ENCODE measurements at regions not wholly inside any gene's neighbourhood (a gene's known extent, or its start where the extent isn't known, plus 50 kb on each side); places are given as distances from the start of the nearest gene placed in this dataset.

DNA sequence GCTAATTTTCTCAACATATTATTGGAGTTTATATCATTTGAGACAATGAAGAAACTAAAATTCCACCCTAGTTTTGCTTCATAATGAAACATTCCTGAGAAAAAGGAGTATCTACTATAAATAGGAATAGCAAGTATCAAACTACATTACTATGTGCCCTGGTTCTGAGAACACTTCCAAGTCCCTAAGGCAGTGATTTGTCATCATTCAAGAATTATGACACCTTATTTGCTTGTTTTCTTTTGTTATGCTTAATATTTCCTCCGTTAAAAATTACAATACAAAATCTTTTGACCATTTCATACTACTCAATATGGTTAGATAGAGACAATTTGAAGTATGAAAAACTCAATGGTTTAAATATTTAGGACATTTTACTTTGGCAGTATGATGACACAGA, 707.8 kb upstream of the GOLIM4 start:
- no peak overlapping the region for H3K4me2 ChIP-seq
- H3K27ac ChIP-seq = no peak overlapping the region
- H3K9me2 ChIP-seq (replicated peaks; ENCODE audit: insufficient read depth) = no peaks in the 10 kb centered on the region
- no peak overlapping the region for H3K4me3 ChIP-seq
- TF ChIP-seq, protein P1, sequence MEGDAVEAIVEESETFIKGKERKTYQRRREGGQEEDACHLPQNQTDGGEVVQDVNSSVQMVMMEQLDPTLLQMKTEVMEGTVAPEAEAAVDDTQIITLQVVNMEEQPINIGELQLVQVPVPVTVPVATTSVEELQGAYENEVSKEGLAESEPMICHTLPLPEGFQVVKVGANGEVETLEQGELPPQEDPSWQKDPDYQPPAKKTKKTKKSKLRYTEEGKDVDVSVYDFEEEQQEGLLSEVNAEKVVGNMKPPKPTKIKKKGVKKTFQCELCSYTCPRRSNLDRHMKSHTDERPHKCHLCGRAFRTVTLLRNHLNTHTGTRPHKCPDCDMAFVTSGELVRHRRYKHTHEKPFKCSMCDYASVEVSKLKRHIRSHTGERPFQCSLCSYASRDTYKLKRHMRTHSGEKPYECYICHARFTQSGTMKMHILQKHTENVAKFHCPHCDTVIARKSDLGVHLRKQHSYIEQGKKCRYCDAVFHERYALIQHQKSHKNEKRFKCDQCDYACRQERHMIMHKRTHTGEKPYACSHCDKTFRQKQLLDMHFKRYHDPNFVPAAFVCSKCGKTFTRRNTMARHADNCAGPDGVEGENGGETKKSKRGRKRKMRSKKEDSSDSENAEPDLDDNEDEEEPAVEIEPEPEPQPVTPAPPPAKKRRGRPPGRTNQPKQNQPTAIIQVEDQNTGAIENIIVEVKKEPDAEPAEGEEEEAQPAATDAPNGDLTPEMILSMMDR (IDR thresholded peaks at IDR 0.05; ENCODE audit: poor library complexity) = no peak
- no peak for TF ChIP-seq EZH2 (IDR thresholded peaks at IDR 0.05; ENCODE audit: borderline replicate concordance)
- no peak for TF ChIP-seq EZH2phosphoT487 (IDR thresholded peaks at IDR 0.05; ENCODE audit: low read depth, severe bottlenecking, unreplicated experiment)
- no peaks in the 10 kb centered on the region for H3K27me3 ChIP-seq
- no peaks in the 10 kb centered on the region for H3K36me3 ChIP-seq (replicated peaks; ENCODE audit: insufficient read depth, low read depth)
- no peak for DNase-seq (ENCODE audit: low spot score)
- peaks cover 7% of the 10 kb centered on the region for H3K4me1 ChIP-seq (ENCODE audit: insufficient read depth)
- H4K20me1 ChIP-seq (ENCODE audit: insufficient read depth, poor library complexity, severe bottlenecking) = no peaks in the 10 kb centered on the region
- no peak overlapping the region for H2AFZ ChIP-seq
- H3K9me3 ChIP-seq (ENCODE audit: low read depth) = no peaks in the 10 kb centered on the region
- 87% methylated on average over 1 of the region's 1 CpG for WGBS (ENCODE audit: low lambda C conversion rate, missing lambda C conversion rate)
- no peaks in the 10 kb centered on the region for H3K79me2 ChIP-seq

DNA sequence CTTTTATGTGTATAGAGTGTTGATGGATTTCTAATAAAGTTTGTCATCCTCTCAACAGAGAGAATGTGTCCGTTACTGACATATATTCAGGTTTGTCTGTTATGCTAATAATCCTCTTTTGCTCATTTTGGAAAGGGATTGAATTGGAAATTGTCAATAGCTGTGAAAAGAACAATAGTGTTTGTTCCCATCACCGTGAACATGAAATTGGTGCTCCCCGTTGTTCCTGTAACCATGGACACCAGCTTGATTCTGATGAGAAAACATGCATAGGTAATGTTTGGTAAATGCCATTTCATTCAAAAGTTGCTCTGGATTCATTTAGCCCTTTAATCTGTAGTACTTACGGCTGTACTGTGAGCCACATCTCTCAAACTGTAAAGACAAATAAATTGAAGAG, 707.0 kb upstream of the GOLIM4 start:
- Histone ChIP-seq H2AFZ (no peak overlapping the region), H3K9me2 (replicated peaks; ENCODE audit: insufficient read depth) (no peaks in the 10 kb centered on the region), H3K27ac (no peak overlapping the region), H4K20me1 (ENCODE audit: insufficient read depth, poor library complexity, severe bottlenecking) (no peaks in the 10 kb centered on the region), H3K9me3 (ENCODE audit: low read depth) (no peaks in the 10 kb centered on the region), H3K4me1 (ENCODE audit: insufficient read depth) (peaks cover 7% of the 10 kb centered on the region), H3K4me2 (no peak overlapping the region), H3K27me3 (no peaks in the 10 kb centered on the region), H3K36me3 (replicated peaks; ENCODE audit: insufficient read depth, low read depth) (no peaks in the 10 kb centered on the region), H3K4me3 (no peak overlapping the region), H3K79me2 (no peaks in the 10 kb centered on the region)
- TF ChIP-seq, protein P1 (IDR thresholded peaks at IDR 0.05; ENCODE audit: poor library complexity) = no peak
- no peak for TF ChIP-seq EZH2 (IDR thresholded peaks at IDR 0.05; ENCODE audit: borderline replicate concordance)
- 73% methylated on average over 4 of the region's 4 CpGs for WGBS (ENCODE audit: low lambda C conversion rate, missing lambda C conversion rate)
- DNase-seq (ENCODE audit: low spot score) = no peak

DNA sequence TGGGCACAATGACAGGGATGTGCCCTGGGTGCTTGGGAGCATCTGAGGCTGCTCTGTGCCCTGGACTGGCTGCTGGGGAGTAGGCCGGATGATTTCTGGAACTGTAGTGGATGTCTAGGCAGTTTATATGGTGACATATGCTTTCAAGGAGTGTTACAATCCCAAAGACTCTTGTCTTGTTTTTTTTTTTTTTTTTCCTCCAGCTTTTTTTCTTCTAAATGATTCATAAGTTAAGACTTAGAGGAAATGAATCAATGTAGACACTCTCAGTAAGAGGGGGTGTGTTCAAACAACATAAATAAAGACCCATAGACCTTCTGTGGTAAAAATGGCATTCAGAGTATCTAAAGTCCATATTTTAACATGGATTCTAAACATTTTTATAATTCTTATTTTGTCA, 706.1 kb upstream of the GOLIM4 start:
- H3K4me1 ChIP-seq (ENCODE audit: insufficient read depth) = peaks cover 5% of the 10 kb centered on the region
- no peak overlapping the region for H2AFZ ChIP-seq
- H3K4me2 ChIP-seq = no peak overlapping the region
- H4K20me1 ChIP-seq (ENCODE audit: insufficient read depth, poor library complexity, severe bottlenecking) = no peaks in the 10 kb centered on the region
- no peaks in the 10 kb centered on the region for H3K9me3 ChIP-seq (ENCODE audit: low read depth)
- no peak overlapping the region for H3K4me3 ChIP-seq
- DNase-seq (ENCODE audit: low spot score) = no peak
- no peaks in the 10 kb centered on the region for H3K36me3 ChIP-seq (replicated peaks; ENCODE audit: insufficient read depth, low read depth)
- no peaks in the 10 kb centered on the region for H3K9me2 ChIP-seq (replicated peaks; ENCODE audit: insufficient read depth)
- no peak overlapping the region for H3K27ac ChIP-seq
- WGBS (ENCODE audit: low lambda C conversion rate, missing lambda C conversion rate) = 88% methylated on average over 1 of the region's 1 CpG
- TF ChIP-seq EZH2phosphoT487 (IDR thresholded peaks at IDR 0.05; ENCODE audit: low read depth, severe bottlenecking, unreplicated experiment) (no peak), EZH2 (IDR thresholded peaks at IDR 0.05; ENCODE audit: borderline replicate concordance) (no peak)
- TF ChIP-seq, protein P1 (IDR thresholded peaks at IDR 0.05; ENCODE audit: poor library complexity) = no peak
- H3K79me2 ChIP-seq = no peaks in the 10 kb centered on the region
- no peaks in the 10 kb centered on the region for H3K27me3 ChIP-seq

DNA sequence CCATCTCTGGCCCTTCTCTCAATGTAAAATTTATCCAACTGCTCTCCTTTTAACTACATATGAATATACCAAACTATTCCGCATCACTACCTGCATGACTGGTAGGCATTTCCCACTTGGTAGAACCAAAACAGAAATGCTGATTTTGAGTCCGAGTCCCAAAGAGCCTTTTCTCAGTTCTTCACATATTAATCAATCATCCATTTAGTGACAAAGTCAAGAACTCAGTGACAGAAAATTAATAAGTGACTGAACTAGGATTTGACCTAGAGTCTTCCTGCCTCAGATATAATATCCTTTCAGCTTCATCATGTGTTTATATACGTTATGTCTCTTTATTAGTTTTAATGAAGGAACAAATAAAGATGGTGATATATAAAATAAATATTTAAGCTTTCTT, 700.6 kb upstream of the GOLIM4 start:
- H3K9me2 ChIP-seq (replicated peaks; ENCODE audit: insufficient read depth) = no peaks in the 10 kb centered on the region
- WGBS (ENCODE audit: low lambda C conversion rate, missing lambda C conversion rate) = 83% methylated on average over 3 of the region's 3 CpGs
- H3K4me1 ChIP-seq (ENCODE audit: insufficient read depth) = no peaks in the 10 kb centered on the region
- no peak overlapping the region for H2AFZ ChIP-seq
- H3K9me3 ChIP-seq (ENCODE audit: low read depth) = no peaks in the 10 kb centered on the region
- H3K79me2 ChIP-seq = no peaks in the 10 kb centered on the region
- no peak for DNase-seq (ENCODE audit: low spot score)
- no peak overlapping the region for H3K4me2 ChIP-seq
- no peaks in the 10 kb centered on the region for H4K20me1 ChIP-seq (ENCODE audit: insufficient read depth, poor library complexity, severe bottlenecking)
- H3K36me3 ChIP-seq (replicated peaks; ENCODE audit: insufficient read depth, low read depth) = no peaks in the 10 kb centered on the region
- no peaks in the 10 kb centered on the region for H3K27me3 ChIP-seq
- no peak overlapping the region for H3K4me3 ChIP-seq
- H3K27ac ChIP-seq = no peak overlapping the region
- TF ChIP-seq, protein P1 (IDR thresholded peaks at IDR 0.05; ENCODE audit: poor library complexity) = no peak
- TF ChIP-seq EZH2phosphoT487 (IDR thresholded peaks at IDR 0.05; ENCODE audit: low read depth, severe bottlenecking, unreplicated experiment) = no peak
- TF ChIP-seq EZH2 (IDR thresholded peaks at IDR 0.05; ENCODE audit: borderline replicate concordance) = no peak
